RWPE2 (cell line): ENCODE measurements at regions not wholly inside any gene's neighbourhood (a gene's known extent, or its start where the extent isn't known, plus 50 kb on each side); places are given as distances from the start of the nearest gene placed in this dataset.
A peak's percentile ranks its signal among the peaks of the same experiment; 100 is the strongest.

Source experiments
- ATAC-seq: fragments of 200-7000 bp; cut with Tn5 transposase; 3 replicates; pipeline ENCODE4 v1.9.1; 2021; ENCODE audit warnings: low read depth
- DNase-seq: peaks from one replicate; pipeline ENCODE4 v3.0.0-alpha.2; 2020; ENCODE audit warnings: low spot score
- H3K27ac ChIP-seq: fragments of 450-650 bp; 2 replicates; pipeline ENCODE4 v1.5.1; 2017; ENCODE audit warnings: mild to moderate bottlenecking; ENCODE audit not compliant: poor library complexity, severe bottlenecking
- H3K27me3 ChIP-seq: fragments of 250-450 bp; sonication (Bioruptor Pico); 2 replicates; pipeline ENCODE4 v1.5.1; 2021; ENCODE audit warnings: mild to moderate bottlenecking, moderate library complexity; ENCODE audit not compliant: insufficient read depth, poor library complexity, severe bottlenecking
- H3K36me3 ChIP-seq: fragments of 250-450 bp; sonication (Bioruptor Pico); 2 replicates; pipeline ENCODE4 v1.5.1; 2020; ENCODE audit warnings: low read depth, mild to moderate bottlenecking, moderate library complexity
- H3K4me1 ChIP-seq: fragments of 250-450 bp; sonication (Bioruptor Pico); 2 replicates; pipeline ENCODE4 v1.5.1; 2021; ENCODE audit warnings: mild to moderate bottlenecking, moderate library complexity; ENCODE audit not compliant: insufficient read depth, poor library complexity, severe bottlenecking
- H3K4me3 ChIP-seq: fragments of 250-450 bp; sonication (Bioruptor Pico); 2 replicates; pipeline ENCODE4 v1.5.1; 2021; ENCODE audit warnings: mild to moderate bottlenecking, moderate library complexity; ENCODE audit not compliant: severe bottlenecking
- H3K9me3 ChIP-seq: fragments of 250-450 bp; sonication (Bioruptor Pico); 2 replicates; pipeline ENCODE4 v1.5.1; 2021; ENCODE audit warnings: mild to moderate bottlenecking, moderate library complexity; ENCODE audit not compliant: severe bottlenecking
- TF ChIP-seq, protein P1 (sequence below): fragments of 450-650 bp; IDR thresholded peaks from one replicate; pipeline ENCODE4 v1.5.1; 2017; ENCODE audit warnings: mild to moderate bottlenecking, moderate library complexity; ENCODE audit not compliant: poor library complexity, severe bottlenecking

DNA sequence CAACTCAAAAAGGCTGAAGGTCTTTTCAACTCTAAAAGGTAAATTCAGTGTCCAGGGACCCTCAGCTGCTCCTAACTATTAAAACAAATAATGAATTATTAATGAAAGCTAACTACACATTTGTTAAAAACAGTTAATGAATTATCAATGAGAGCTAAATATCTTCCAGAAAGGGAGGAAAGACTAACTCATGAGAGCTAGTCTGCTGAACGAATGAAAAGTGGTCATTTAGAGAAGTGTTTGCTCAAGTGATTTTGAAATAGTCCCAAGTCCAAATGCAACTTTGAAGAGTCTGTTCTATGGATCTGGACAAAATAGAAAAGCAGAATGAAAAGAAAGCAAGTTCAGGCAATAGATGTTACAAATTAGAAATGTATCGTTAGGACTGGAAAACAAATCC, 133.9 kb upstream of the SPEF2 start:
- no peaks in the 10 kb centered on the region for H3K9me3 ChIP-seq
- no peaks in the 10 kb centered on the region for H3K4me1 ChIP-seq
- H3K36me3 ChIP-seq: no peaks in the 10 kb centered on the region
- H3K27ac ChIP-seq: no peak overlapping the region
- ATAC-seq (no peak), DNase-seq (no peak)
- TF ChIP-seq, protein P1, sequence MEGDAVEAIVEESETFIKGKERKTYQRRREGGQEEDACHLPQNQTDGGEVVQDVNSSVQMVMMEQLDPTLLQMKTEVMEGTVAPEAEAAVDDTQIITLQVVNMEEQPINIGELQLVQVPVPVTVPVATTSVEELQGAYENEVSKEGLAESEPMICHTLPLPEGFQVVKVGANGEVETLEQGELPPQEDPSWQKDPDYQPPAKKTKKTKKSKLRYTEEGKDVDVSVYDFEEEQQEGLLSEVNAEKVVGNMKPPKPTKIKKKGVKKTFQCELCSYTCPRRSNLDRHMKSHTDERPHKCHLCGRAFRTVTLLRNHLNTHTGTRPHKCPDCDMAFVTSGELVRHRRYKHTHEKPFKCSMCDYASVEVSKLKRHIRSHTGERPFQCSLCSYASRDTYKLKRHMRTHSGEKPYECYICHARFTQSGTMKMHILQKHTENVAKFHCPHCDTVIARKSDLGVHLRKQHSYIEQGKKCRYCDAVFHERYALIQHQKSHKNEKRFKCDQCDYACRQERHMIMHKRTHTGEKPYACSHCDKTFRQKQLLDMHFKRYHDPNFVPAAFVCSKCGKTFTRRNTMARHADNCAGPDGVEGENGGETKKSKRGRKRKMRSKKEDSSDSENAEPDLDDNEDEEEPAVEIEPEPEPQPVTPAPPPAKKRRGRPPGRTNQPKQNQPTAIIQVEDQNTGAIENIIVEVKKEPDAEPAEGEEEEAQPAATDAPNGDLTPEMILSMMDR: no peak
- no peak overlapping the region for H3K4me3 ChIP-seq
- H3K27me3 ChIP-seq: peaks cover 3% of the 10 kb centered on the region

DNA sequence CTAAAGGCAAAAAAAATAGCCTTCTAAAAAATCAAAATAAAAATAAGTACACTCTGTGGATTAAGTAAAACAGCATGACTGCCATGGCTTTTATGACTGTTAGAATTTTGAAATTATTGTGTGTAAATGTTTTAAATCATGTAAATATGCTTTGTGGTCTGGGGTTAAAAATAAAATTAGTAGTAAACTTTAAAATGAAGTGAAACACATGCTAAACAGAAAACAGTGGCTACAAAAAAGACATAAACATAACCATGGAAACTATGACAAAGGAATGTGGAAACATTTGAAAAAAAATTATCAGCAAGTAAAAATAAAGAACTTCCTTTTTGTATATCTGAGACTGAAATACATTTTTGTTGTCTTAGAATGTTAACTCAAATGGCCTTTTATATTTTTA, 134.5 kb upstream of the SPEF2 start:
- no peaks in the 10 kb centered on the region for H3K9me3 ChIP-seq
- no peak overlapping the region for H3K4me3 ChIP-seq
- no peaks in the 10 kb centered on the region for H3K36me3 ChIP-seq
- DNase-seq: no peak
- H3K27ac ChIP-seq: no peak overlapping the region
- no peak for ATAC-seq
- H3K4me1 ChIP-seq: no peaks in the 10 kb centered on the region
- peaks cover 3% of the 10 kb centered on the region for H3K27me3 ChIP-seq
- TF ChIP-seq, protein P1: no peak

DNA sequence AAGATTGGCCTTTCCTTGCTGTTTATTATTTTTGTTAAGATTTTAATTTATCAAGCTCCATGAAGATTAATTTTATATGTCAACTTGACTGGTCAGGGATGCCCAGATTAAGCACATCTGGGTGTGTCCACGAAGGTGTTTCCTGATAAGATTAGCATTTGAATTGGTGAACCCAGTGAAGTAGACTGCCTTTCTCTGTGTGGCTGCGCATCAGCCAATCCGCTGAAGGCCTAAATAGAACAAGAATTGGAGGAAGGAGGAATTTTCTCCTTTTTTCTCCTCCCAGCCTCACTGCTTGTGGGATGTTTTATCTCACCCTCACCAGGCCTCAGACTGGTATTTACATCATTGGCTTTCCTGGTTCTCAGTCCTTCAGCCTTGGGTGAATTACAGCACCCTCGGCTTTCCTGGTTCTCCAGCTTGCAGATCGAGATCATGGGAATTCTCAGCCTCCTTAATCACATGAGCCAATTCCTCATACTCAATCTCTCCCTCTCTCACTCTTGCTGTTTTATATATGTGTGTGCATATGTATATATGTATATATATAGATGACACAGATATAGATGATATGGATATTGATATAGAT, 135.4 kb upstream of the SPEF2 start:
- Histone ChIP-seq H3K4me1 (no peaks in the 10 kb centered on the region), H3K4me3 (no peak overlapping the region), H3K36me3 (no peaks in the 10 kb centered on the region), H3K27ac (no peak overlapping the region), H3K9me3 (no peaks in the 10 kb centered on the region), H3K27me3 (no peaks in the 10 kb centered on the region)
- ATAC-seq (no peak), DNase-seq (no peak)
- TF ChIP-seq, protein P1: no peak

DNA sequence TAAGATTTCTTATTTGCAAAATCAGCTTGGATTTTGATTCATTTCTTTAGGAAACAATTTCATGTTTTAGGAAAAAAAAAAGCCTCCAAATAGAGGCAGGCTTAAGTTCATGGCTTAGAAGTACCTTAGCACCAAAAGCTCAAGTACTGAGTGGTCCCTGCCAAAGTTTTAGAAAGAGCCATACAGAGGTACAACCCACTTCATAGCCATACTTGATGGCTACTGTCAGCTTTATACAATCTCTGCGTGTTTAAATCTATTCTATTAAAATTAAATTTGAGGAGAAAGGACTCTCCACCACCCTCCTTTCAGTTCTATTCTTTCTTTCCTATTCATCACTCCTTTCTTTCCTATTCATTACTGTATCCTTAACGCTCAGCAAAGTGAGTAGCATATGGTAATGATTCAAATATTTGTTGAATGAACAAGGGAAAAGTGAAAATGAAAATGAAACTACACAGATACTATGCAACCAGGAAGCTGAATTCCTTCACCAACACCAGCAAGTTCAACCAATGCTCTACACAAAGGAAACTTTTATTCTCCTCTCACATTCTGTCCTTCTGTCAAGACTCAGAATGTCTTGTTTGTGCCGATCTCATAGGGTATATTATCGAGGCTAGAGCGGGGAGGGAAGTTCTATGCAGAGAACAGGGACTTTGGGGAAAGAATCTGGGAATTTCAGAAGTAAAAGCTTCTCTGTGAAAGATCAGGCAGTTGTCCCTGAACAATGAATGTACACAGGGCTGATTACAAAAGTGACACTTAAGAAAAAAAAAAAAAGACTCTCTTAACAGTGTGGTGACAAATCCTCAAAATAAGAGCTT, 138.6 kb upstream of the SPEF2 start:
- TF ChIP-seq, protein P1: no peak
- H3K27ac ChIP-seq: no peak overlapping the region

DNA sequence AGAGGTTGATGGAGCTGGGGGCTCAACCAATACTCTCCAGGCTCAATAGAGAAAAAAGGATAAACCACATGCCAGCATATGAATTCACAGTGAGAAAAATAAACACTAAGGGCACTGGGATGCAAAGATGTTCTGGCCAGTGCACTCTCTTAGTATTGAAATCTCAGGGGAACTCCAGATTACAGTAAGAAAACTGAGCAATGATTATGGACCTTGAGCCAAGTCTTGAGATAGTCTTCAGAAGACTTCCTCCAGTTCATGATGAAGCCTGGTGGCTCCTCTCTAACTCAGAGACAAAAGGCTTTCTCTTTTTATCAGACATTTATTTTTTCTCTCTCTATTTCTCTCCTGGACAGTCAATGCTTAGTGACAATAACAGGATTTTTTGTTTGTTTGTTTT, 139.8 kb upstream of the SPEF2 start:
- no peaks in the 10 kb centered on the region for H3K4me1 ChIP-seq
- no peaks in the 10 kb centered on the region for H3K36me3 ChIP-seq
- no peak overlapping the region for H3K27ac ChIP-seq
- H3K4me3 ChIP-seq: no peak overlapping the region
- ATAC-seq: no peak
- H3K9me3 ChIP-seq: no peaks in the 10 kb centered on the region
- TF ChIP-seq, protein P1: no peak
- DNase-seq: no peak
- H3K27me3 ChIP-seq: no peaks in the 10 kb centered on the region

More for the DNA sequence above, 138.6 kb upstream of the SPEF2 start:
- Histone ChIP-seq H3K27me3 (no peaks in the 10 kb centered on the region), H3K4me3 (peak overlapping the region; percentile 10), H3K9me3 (no peaks in the 10 kb centered on the region), H3K36me3 (no peaks in the 10 kb centered on the region), H3K4me1 (no peaks in the 10 kb centered on the region)
- ATAC-seq: peak; percentile 63; the same call in 1 of the 3 replicates
- DNase-seq: no peak
